Body of pancreas (tissue), 4 donors: ENCODE measurements at regions not wholly inside any gene's neighbourhood (a gene's known extent, or its start where the extent isn't known, plus 50 kb on each side); places are given as distances from the start of the nearest gene placed in this dataset.
"Not testable (repeated sequence)": the region's sequence is repeated elsewhere in the genome, so short reads cannot be mapped to it uniquely, and the experiment has no call there.

Source experiments
- ATAC-seq: fragments of 150-250 bp; one replicate; pipeline ENCODE4 v1.9.1; 2016
- DNase-seq, 4 donors: peaks; one replicate each; pipeline ENCODE4 v3.0.0-alpha.2; 2019
- H3K27ac ChIP-seq, 4 donors: fragments of 200-600 bp; sonication (generic); 1 replicate in 3 of 4; 2 replicates in 1 of 4; pipeline versions ENCODE4 v1.5.1 to v1.6.1; 2016 to 2019; ENCODE audit warnings: mild to moderate bottlenecking in 1 of 4, mixed read lengths in 1 of 4, moderate library complexity in 1 of 4
- H3K27me3 ChIP-seq, 2 donors: fragments of 200-600 bp; sonication (generic); one replicate each; pipeline ENCODE4 v1.6.0; 2016; ENCODE audit warnings: mild to moderate bottlenecking in 1 of 2
- H3K36me3 ChIP-seq, 2 donors: fragments of 200-600 bp; sonication (generic); replicated peaks in 1 of 2; 2 replicates each; pipeline ENCODE4 v1.5.1; 2016; ENCODE audit warnings: low read depth in 2 of 2; ENCODE audit not compliant: insufficient read depth in 1 of 2
- H3K4me1 ChIP-seq: fragments of 200-600 bp; sonication (generic); one replicate; pipeline ENCODE4 v1.6.0; 2016
- H3K4me3 ChIP-seq, 2 donors: fragments of 200-600 bp; sonication (generic); 1 replicate in 1 of 2; 2 replicates in 1 of 2; pipeline ENCODE4 v1.5.1; 2016 to 2019
- H3K9me3 ChIP-seq, 3 donors: fragments of 200-600 bp; sonication (generic); 1 replicate in 2 of 3; 2 replicates in 1 of 3; pipeline ENCODE4 v1.5.1; 2016
- POLR2A ChIP-seq, 3 donors: fragments of 450-650 bp; IDR thresholded peaks; one replicate each; pipeline ENCODE4 v1.6.1; 2016; ENCODE audit warnings: antibody characterized with exemption in 3 of 3, mild to moderate bottlenecking in 2 of 3
- WGBS, 2 donors: methylation state at CpG; one replicate each; pipeline ENCODE4 v1.1.5; 2017; 5-methylcytosine and 5-hydroxymethylcytosine counted together
- intact Hi-C: fragments of 100-400 bp; cut with DNase I; formaldehyde crosslinking; loops from one replicate; pipeline ENCODE4 v1.15.1; 2023
- TF ChIP-seq, protein P1 (sequence below), 7 experiments: fragments of 450-650 bp in 4 of 7; fragments of 200-600 bp in 3 of 7; sonication (generic) in 3 of 7; IDR thresholded peaks; one replicate each; pipeline ENCODE4 v1.5.1; 2016 to 2019; ENCODE audit warnings: antibody characterized with exemption in 7 of 7

DNA sequence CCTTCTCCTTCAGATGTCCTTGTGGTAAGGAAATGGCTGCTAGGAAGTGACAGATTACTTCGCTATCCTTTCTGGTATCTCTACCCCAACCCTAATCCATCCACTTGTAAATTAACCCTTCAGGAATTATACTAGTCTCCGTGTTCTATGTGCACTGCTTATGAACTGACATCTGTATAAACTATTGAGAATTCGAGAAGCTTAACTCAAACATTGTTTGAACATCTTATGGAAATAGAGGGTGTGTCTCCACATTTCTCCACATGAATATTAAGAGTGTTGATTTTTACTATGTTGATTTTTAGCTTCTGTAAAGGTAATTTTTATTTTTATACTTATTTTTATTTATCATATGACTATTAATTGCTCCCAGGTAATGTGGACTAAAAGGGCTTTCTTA, 457.6 kb upstream of the ZNF337 start:
- Histone ChIP-seq H3K9me3 (no peaks in the 10 kb centered on the region), H3K4me3 (no peak overlapping the region), H3K27ac (no peak overlapping the region), H3K27me3 (no peaks in the 10 kb centered on the region), H3K4me1 (no peaks in the 10 kb centered on the region), H3K36me3 (no peaks in the 10 kb centered on the region)
- ATAC-seq (no peak), DNase-seq (no peak)
- intact Hi-C loops: no loop called here
- TF ChIP-seq, protein P1, sequence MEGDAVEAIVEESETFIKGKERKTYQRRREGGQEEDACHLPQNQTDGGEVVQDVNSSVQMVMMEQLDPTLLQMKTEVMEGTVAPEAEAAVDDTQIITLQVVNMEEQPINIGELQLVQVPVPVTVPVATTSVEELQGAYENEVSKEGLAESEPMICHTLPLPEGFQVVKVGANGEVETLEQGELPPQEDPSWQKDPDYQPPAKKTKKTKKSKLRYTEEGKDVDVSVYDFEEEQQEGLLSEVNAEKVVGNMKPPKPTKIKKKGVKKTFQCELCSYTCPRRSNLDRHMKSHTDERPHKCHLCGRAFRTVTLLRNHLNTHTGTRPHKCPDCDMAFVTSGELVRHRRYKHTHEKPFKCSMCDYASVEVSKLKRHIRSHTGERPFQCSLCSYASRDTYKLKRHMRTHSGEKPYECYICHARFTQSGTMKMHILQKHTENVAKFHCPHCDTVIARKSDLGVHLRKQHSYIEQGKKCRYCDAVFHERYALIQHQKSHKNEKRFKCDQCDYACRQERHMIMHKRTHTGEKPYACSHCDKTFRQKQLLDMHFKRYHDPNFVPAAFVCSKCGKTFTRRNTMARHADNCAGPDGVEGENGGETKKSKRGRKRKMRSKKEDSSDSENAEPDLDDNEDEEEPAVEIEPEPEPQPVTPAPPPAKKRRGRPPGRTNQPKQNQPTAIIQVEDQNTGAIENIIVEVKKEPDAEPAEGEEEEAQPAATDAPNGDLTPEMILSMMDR (IDR thresholded peaks at IDR 0.05): no peak
- TF ChIP-seq POLR2A (IDR thresholded peaks at IDR 0.05): no peak
- WGBS, 2 donors: 53 to 63% methylated on average over 3 of the region's 3 CpGs

DNA sequence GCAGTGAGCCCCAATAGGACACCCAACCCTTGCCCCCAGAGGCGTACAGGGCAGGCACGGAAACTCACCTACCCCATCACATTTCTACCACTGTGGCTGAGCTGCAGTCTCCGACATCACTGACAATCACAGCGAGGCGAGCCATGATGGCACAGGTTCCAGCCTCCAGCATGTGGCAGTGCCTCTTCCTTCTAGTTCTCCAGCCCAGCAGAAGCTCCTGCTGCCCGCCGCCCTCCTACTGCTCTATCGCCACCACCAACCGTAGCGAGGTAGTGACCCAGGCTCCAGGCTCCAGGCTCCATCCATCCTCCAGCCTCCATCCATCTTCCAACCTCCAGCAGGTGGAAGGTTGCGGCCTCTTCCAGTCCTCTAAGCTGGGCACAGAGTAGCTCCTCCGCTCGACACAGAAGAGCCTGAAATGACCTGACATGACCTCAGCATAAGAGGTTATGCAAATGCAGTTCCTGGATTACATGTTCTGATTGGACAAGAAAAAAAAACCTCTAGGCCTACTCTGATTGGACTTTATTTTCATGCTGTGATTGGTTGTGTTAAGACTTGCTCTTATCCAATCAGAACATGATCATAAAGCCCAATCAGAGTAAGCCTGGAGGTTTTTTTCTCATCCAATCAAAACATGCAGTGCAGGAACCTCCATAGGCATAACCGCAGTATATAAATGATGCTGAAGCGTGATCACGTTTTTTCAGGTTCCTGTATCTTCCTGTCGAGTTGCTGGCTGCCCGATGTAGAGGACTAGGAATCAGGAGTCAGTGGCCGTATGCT, 438.9 kb upstream of the ZNF337 start:
- no peaks in the 10 kb centered on the region for H3K36me3 ChIP-seq
- ATAC-seq: no peak
- intact Hi-C loops: no loop called here
- TF ChIP-seq, protein P1 (IDR thresholded peaks at IDR 0.05): no peak
- TF ChIP-seq POLR2A (IDR thresholded peaks at IDR 0.05): no peak
- no peaks in the 10 kb centered on the region for H3K27me3 ChIP-seq
- H3K4me3 ChIP-seq: no peak overlapping the region
- H3K9me3 ChIP-seq: no peaks in the 10 kb centered on the region
- 82 to 85% methylated on average over 17 to 19 of the region's 19 CpGs for WGBS, 2 donors
- no peak for DNase-seq
- no peak overlapping the region for H3K27ac ChIP-seq
- H3K4me1 ChIP-seq: no peaks in the 10 kb centered on the region

DNA sequence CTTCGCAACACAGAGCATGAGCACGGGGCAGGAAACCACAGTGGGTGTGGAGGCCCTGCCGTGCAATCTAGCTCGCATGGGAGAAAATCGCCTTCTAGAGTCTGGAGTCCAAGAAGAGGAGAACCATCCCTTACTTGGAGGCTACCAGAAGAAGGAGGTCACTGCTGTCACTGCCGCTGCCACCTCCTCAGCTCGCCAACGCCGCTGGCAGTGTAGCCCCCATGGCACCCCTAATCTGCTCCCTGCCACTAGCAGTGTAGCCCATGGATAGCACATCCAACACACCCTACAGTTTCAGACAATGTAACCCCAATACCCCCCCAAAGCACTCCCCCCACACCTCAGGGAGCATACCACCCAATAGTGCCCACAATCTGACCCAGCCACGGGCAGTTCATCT, 438.0 kb upstream of the ZNF337 start:
- ATAC-seq (no peak), DNase-seq (no peak)
- no peak for TF ChIP-seq POLR2A (IDR thresholded peaks at IDR 0.05)
- TF ChIP-seq, protein P1 (IDR thresholded peaks at IDR 0.05): no peak
- Histone ChIP-seq H3K9me3 (no peaks in the 10 kb centered on the region), H3K27me3 (no peaks in the 10 kb centered on the region), H3K27ac (no peak overlapping the region), H3K4me3 (no peak overlapping the region), H3K4me1 (no peaks in the 10 kb centered on the region), H3K36me3 (no peaks in the 10 kb centered on the region)
- intact Hi-C loops: no loop called here
- WGBS, 2 donors: 79 to 81% methylated on average over 10 of the region's 10 CpGs

DNA sequence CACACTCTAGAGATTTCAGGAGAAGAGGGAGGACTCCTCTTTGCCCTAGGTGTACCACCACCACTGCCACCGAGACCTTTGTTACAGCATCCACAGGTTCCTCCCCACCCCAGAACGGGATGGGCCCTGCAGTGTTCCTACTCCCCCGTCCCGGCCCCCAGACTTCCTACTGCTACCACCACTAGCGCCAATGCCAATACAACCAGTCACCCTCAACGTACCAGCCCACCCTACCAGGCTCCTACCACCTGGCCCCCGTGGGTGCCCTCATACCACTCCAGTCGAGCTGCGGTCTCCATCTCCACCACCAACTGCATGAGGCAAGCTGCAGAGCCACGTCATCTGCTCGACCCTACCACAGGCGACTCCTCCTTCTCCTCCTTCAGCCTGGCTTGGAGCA, 437.1 kb upstream of the ZNF337 start:
- H3K27me3 ChIP-seq, ATAC-seq, H3K36me3 ChIP-seq, intact Hi-C loops, H3K27ac ChIP-seq, H3K4me3 ChIP-seq, H3K9me3 ChIP-seq, H3K4me1 ChIP-seq, DNase-seq: not testable (repeated sequence)
- WGBS, 2 donors: 75 to 77% methylated on average over 12 of the region's 12 CpGs

DNA sequence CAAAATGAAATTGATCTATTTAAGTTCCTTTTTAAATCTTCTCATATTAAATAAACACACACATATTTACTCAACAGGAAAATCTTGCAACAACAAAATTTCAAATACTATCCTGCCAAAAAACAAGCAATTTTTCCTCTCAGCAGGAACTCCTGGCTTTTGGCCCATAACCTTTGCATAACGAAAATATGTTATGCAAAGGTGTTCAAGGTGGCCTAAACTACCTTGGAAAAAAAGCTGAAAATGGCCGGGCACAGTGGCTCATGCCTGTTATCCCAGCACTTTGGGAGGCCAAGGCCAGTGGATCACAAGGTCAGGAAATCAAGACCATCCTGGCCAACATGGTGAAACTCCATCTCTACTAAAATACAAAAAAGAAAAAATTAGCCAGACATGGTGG, 424.3 kb upstream of the ZNF337 start:
- ATAC-seq: not testable (repeated sequence)
- 47 to 54% methylated on average over 2 of the region's 2 CpGs for WGBS, 2 donors

DNA sequence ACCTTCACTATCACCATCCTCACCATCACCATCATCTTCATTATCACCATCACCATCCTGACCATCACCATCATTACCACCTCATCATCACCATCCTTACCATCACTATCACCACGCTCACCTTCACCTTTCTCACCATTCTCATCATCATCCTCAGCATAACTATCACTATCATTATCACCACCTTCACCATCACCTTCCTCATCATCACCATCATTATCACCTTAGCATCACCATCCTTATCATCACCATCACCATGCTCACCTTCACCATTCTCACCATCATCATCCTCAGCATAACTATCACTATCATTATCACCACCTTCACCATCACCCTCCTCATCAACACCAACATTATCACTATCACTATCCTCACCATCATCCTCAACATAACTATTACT, 397.8 kb upstream of the ZNF337 start:
- H3K4me1 ChIP-seq, H3K4me3 ChIP-seq, H3K27ac ChIP-seq, DNase-seq, H3K27me3 ChIP-seq, intact Hi-C loops, ATAC-seq, H3K9me3 ChIP-seq, H3K36me3 ChIP-seq: not testable (repeated sequence)
- WGBS, 2 donors: 54 to 60% methylated on average over 1 of the region's 1 CpG

More for the DNA sequence above, 424.3 kb upstream of the ZNF337 start:
- H3K9me3 ChIP-seq, H3K36me3 ChIP-seq, H3K27me3 ChIP-seq, intact Hi-C loops, DNase-seq, H3K27ac ChIP-seq, H3K4me3 ChIP-seq, H3K4me1 ChIP-seq: not testable (repeated sequence)

DNA sequence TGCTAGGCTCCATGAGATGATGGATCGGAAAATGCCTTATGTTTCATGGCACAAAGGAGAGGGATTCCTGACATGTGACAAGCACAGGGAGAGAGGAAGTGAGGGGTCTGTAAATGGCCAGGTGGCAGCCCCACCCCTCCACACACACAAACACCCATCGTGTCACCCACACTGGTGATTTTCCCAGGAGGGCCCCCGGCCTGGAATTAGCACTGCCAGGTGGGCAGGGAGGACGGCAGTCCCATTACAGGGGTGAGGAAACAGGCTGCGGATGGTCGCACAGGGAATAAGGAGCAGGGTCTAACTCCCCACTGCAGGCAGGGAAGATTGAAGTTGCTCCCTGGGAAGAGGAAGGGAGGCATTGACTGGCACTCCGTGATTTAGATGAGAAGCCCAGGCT, 395.3 kb upstream of the ZNF337 start:
- DNase-seq, H3K36me3 ChIP-seq, ATAC-seq, H3K9me3 ChIP-seq, H3K4me3 ChIP-seq, H3K27ac ChIP-seq, H3K27me3 ChIP-seq, H3K4me1 ChIP-seq, intact Hi-C loops: not testable (repeated sequence)
- WGBS, 2 donors: 52 to 71% methylated on average over 3 to 7 of the region's 7 CpGs

DNA sequence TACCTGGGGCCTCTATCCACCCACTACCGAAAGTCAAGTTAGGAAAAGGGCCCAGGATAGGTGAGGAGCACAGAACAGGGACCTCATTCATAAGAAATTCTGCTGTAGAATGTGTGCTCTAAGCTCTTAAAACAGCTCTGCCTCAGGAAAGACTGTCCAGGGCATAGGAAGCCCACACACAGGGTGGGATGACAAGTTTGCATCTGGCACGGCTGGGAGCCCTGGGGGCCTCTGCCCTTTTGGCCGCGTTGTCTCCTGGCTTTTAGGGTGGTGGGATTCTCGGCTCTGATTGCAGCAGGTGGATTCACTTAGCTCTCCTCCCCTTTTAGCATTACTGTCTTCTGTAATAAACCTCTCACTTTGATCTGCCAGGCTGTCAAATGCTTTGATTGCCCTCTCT, 389.5 kb upstream of the ZNF337 start:
- H3K4me1 ChIP-seq, H3K9me3 ChIP-seq, H3K27ac ChIP-seq, H3K4me3 ChIP-seq, DNase-seq, intact Hi-C loops, H3K36me3 ChIP-seq, ATAC-seq, H3K27me3 ChIP-seq: not testable (repeated sequence)
- 100% methylated on average over 2 of the region's 5 CpGs; no CpG with 5 or more reads in 1 of the 2 donors for WGBS, 2 donors

DNA sequence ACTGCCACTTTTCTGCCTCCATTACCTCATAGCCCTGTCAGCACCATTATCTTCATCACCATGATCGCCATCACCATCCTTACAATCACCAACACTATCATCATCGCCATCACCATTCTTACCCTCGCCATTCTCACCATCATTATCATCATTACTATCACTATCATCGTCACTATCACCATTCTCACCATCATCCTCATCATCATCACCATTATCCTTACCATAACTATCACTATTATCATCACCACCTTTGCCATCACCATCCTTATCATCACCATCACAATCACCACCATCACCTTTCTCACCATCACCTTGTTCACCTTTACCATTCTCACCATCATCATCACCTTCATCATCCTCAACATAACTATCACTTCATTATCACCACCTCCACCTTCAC, 377.3 kb upstream of the ZNF337 start:
- DNase-seq, H3K36me3 ChIP-seq, H3K27me3 ChIP-seq, H3K4me1 ChIP-seq, intact Hi-C loops, H3K27ac ChIP-seq, H3K4me3 ChIP-seq, ATAC-seq, H3K9me3 ChIP-seq: not testable (repeated sequence)
- WGBS, 2 donors: 65 to 66% methylated on average over 4 of the region's 4 CpGs
